AG04450 (cell line): ENCODE measurements at regions not wholly inside any gene's neighbourhood (a gene's known extent, or its start where the extent isn't known, plus 50 kb on each side); places are given as distances from the start of the nearest gene placed in this dataset.

Experiments used
- CTCF ChIA-PET: fragments of 300-600, 350-600 bp; formaldehyde crosslinking; extraction: SDS; loops from one replicate; lab custom pipeline; 2022; ENCODE audit warnings: antibody characterized with exemption, inconsistent platforms; lab: Charles Lee
- POLR2A ChIA-PET: fragments of 350-600 bp; formaldehyde crosslinking; extraction: SDS; loops from one replicate; lab custom pipeline; 2021; ENCODE audit warnings: antibody characterized with exemption, inconsistent platforms; lab: Yijun Ruan, JAX
- DNase-seq: peaks from one replicate; pipeline ENCODE4 v3.0.0-alpha.2; 2011; ENCODE audit warnings: low read depth, low spot score
- H3K27ac ChIP-seq: one replicate; pipeline ENCODE4 v1.5.1; 2012; ENCODE audit warnings: low read depth, low read length, control low read depth
- H3K27me3 ChIP-seq: one replicate; pipeline ENCODE4 v1.6.0; 2012; ENCODE audit warnings: low read length; ENCODE audit not compliant: control insufficient read depth, insufficient read depth
- H3K4me3 ChIP-seq: 2 replicates; pipeline ENCODE4 v1.5.1; 2011; ENCODE audit warnings: mild to moderate bottlenecking, low read depth, low read length, control low read depth
- H3K9me3 ChIP-seq: 2 replicates; pipeline ENCODE4 v1.5.1; 2012; ENCODE audit warnings: low read length; ENCODE audit not compliant: control insufficient read depth, insufficient read depth
- CTCF ChIP-seq: IDR thresholded peaks from 2 replicates; pipeline ENCODE4 v1.5.1; 2011; ENCODE audit warnings: low read depth, low read length, control low read depth, inconsistent platforms

GRCh38 chr4:22237155-22237751, 278.6 kb downstream of the ADGRA3 start:
- no peak overlapping the region for H3K4me3 ChIP-seq
- CTCF ChIA-PET: interaction anchor here (2.5 kb wide), 1 partner anchor 151 kb away, joined by 17 read pairs; no protein-coding TSS in a partner anchor
- no peak overlapping the region for H3K27ac ChIP-seq
- POLR2A ChIA-PET: no interaction called here
- TF ChIP-seq CTCF: peak; percentile 48
- no peaks in the 10 kb centered on the region for H3K27me3 ChIP-seq
- DNase-seq: no peak
- H3K9me3 ChIP-seq: no peaks in the 10 kb centered on the region

- Histone ChIP-seq H3K4me3 (no peak overlapping the region), H3K27ac (no peak overlapping the region), H3K9me3 (no peaks in the 10 kb centered on the region), H3K27me3 (no peaks in the 10 kb centered on the region)
- POLR2A ChIA-PET: no interaction called here
- DNase-seq: no peak
- CTCF ChIA-PET: interaction anchor here (1.2 kb wide), 1 partner anchor 154 kb away, joined by 3 read pairs; no protein-coding TSS in a partner anchor
- TF ChIP-seq CTCF: no peak
These were observed 280.2 kb downstream of the ADGRA3 start for GRCh38 chr4:22235698-22236097.

GRCh38 chr4:22233230-22233629, 282.6 kb downstream of the ADGRA3 start:
- no peaks in the 10 kb centered on the region for H3K27me3 ChIP-seq
- DNase-seq: no peak
- no peak overlapping the region for H3K27ac ChIP-seq
- CTCF ChIA-PET: no interaction called here
- POLR2A ChIA-PET: no interaction called here
- no peak overlapping the region for H3K4me3 ChIP-seq
- TF ChIP-seq CTCF: no peak
- no peaks in the 10 kb centered on the region for H3K9me3 ChIP-seq

- Histone ChIP-seq H3K4me3 (no peak overlapping the region), H3K9me3 (no peaks in the 10 kb centered on the region), H3K27ac (no peak overlapping the region), H3K27me3 (peaks cover 2% of the 10 kb centered on the region)
- ChIA-PET POLR2A (no interaction called here), CTCF (interaction anchor here (0.9 kb wide), 1 partner anchor 9 kb away, joined by 3 read pairs; no protein-coding TSS in a partner anchor)
- no peak for DNase-seq
- no peak for TF ChIP-seq CTCF
These were observed 272.4 kb upstream of the KCNIP4 start for GRCh38 chr4:22220965-22221364.

GRCh38 chr4:22217480-22217879, 268.9 kb upstream of the KCNIP4 start:
- peaks cover 2% of the 10 kb centered on the region for H3K27me3 ChIP-seq
- ChIA-PET POLR2A (no interaction called here), CTCF (no interaction called here)
- no peak overlapping the region for H3K27ac ChIP-seq
- no peaks in the 10 kb centered on the region for H3K9me3 ChIP-seq
- no peak overlapping the region for H3K4me3 ChIP-seq
- TF ChIP-seq CTCF: no peak
- no peak for DNase-seq
